DMS 273 treated with DMSO at 0.1 percent for 48 hours (cell line): ENCODE measurements at regions not wholly inside any gene's neighbourhood (a gene's known extent, or its start where the extent isn't known, plus 50 kb on each side); places are given as distances from the start of the nearest gene placed in this dataset.
"Not testable (repeated sequence)": the region's sequence is repeated elsewhere in the genome, so short reads cannot be mapped to it uniquely, and the experiment has no call there.

ENCODE experiments used
- DNase-seq: peaks from one replicate; lab custom pipeline; 2025; lab: John Stamatoyannopoulos, UW

DNA sequence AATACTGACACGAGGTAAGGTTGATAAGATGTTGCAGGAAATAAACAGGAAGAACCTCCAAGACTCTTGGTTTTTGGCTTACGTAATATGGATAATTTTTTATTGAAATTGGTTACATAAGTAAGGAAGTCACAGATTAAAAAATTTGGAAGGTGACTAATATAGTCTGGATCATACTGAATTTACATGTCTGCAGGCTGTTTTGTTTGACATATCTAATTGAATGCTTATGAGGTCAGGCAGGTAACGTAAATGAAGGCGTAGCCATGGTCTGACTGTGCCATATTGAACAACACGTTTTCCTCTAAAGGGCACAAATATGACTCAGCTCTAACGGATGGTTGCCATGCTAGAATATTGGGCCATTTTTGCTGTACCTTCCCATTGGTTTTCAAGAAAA lies 648.1 kb upstream of the NOVA1 start:
- DNase-seq, result no peak

DNA sequence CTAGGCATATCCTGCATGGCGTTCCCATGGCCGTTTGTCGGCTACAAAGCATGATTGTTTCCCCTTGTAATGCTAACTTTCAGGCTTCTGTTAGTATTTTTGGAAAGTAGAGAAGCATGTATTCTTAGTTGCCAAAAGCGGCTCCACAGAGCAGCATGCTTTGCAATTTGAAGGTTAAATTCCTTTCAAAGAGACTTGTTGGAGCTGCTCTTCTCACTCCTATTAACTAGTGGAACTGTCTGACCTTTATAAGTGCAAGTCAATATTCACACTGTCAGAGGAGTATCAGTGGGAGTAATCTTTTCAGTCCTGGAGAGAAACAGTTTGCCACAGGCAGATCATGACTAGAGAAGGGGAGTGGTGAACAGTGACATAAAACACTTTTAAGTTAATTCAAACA lies 656.1 kb upstream of the NOVA1 start:
- no peak for DNase-seq

DNA sequence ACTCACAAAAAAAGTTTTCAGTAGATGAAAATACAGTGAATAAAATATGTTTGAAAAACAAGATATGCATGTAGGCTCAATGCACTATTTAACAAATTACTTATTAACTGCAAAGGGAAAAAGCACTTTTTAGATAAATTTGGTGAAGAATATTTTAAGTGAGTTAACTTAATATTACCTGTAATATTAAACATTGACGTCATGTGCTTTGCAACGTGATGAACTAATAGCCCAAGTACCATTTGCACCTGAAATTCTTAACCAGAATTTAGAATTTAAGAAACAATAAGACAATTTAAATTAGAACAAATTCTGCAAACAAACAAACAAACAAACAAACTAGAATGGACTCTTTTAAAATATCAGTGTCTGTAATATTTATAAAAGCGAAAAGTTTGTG lies 659.0 kb upstream of the NOVA1 start:
- no peak for DNase-seq

DNA sequence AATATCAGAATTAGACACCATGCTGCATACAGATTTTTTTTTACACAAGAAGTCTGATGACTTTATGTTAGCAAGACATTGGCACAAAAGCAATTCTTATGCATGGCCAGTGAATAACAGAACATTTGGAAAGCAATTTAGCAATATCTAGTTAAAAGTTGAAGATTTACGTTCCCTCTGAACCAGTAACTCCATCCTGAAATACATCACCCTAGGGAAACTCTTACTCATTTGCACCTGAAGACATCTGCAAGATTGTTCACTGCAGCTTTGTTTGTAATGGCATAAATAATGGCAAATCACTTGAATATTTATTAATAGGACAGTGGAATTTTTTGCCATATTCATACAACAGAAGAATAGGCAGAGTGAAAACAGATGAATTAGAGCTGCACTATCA lies 670.0 kb upstream of the NOVA1 start:
- DNase-seq, result no peak

DNA sequence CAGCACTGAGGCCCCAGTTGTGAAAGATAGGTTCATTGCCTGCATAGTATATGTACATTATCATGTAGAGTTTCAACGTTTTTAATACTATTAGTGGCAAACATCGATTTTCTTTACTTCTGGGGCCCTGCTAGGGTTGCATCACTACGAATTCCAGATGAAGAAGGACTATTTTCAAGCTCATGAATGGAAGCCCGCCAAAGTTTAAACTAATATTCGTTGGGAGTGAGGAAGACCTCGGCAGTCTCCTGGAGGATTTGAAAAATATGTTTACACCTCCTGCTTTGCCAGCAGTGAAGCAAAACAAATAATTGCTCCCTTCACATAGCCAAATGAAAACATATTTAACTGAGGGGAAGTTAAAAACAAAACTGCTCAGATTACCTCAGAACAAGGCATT lies 672.9 kb upstream of the NOVA1 start:
- DNase-seq, result no peak

DNA sequence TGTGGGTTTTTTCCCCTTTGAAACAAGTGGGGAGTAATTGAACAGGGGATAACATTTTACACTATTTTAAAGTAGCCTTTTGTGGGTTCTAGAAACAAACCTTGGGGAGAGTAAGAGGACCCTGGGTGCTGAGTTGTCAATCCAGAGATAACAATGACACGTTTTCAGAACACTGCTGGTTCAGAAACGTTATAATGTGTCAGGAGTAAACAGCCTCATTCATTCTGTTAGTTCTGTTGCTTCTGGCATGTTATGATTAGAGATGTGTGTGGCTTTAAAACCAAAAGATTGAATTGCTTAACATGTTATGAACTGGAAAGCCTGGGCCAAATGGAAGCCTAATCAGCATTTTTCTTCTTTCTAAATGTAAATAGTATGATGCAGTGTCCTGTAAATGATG lies 680.5 kb upstream of the NOVA1 start:
- DNase-seq, result no peak

DNA sequence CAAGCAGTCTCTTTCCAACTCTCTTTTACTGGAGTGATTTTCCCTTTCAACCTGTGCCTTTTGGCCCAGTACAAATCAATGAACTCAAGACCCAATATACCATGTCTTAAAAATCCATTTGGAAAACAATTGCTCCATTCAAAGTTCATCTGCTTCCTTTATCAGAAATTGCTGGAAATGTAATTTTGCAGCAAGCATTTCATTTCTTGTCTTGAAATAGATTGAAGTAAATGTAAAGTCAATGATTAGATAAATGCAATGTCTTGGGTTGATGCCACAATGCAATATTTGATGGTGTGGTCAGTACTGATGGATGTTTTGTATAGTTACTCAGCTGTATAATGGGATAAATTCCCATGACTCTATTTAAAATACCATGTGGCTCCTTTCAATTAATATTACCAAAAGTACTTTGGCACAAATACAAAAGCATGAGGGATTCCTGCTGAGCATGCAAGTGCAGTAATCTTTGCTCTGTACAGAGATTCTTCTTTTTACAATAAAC lies 707.7 kb upstream of the NOVA1 start:
- DNase-seq, result no peak

DNA sequence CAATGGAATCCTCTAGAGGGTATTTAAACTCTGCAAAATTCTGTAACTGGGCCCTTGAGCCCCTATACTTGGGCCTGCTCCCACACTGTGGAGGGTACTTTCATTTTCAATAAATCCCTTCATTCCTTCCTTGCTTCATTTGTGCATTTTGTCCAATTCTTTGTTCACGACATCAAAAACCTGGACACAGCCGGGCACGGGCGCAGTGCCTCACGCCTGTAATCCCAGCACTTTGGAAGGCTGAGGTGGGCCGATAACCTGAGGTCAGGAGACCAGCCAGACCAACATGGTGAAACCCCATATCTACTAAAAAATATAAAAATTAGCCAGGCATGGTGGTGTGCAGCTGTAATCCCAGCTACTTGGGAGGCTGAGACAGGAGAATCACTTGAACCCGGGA lies 714.9 kb upstream of the NOVA1 start:
- not testable (repeated sequence) for DNase-seq

DNA sequence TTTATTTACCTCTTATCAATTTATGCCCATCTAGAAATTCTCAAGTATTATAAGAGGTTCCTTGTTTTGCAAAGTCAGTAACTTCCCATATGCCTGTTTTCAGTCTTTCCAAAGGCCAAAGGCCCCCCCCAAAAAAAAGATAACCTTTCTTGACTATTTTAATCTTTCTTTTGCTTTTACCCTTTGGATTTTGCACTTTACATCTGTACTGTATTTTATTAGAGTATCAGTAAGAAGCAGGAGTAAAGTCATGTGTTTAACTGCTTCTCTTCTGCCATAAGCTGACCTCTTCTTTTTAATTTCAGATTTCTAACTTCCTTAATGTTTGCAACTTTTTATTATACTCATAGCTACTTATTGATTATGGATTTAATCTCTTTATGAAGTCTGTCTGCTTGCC lies 716.4 kb upstream of the NOVA1 start:
- no peak for DNase-seq

DNA sequence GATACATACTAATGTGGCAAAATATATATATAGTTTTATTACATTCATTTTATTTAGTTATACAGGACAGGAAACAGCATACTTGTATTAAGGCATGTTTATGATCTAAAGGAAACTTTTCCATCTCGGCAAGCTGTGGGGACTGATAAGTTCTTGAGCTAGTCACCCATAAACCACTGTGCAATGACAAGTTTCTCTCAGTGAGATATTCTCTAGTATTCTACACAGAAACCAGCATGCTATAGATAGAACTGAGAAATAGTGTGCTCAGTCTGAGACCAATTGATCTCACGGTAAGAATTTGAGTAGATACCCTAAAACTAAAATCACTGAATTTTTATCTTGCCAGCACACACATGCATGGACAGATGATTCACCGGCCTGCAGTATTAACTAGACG lies 717.6 kb upstream of the NOVA1 start:
- DNase-seq, result no peak

DNA sequence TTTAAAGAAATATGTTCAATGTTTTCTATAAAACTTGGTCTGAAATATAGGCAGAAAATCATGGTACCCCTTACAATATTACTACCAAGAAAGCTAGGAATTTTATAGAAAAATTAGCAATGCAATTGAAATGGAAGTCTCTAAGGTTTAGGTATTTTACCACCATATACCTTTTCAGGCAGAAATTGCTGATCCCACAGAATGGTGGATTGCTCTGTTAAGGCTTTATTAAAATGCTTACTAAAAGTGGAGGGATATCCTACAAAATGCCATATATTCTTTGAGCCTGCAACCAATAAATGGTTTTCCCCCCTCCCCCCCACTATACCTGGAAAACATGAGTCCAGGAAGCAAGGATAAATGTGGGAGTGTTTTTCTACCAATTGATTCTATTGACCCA lies 718.1 kb upstream of the NOVA1 start:
- no peak for DNase-seq

DNA sequence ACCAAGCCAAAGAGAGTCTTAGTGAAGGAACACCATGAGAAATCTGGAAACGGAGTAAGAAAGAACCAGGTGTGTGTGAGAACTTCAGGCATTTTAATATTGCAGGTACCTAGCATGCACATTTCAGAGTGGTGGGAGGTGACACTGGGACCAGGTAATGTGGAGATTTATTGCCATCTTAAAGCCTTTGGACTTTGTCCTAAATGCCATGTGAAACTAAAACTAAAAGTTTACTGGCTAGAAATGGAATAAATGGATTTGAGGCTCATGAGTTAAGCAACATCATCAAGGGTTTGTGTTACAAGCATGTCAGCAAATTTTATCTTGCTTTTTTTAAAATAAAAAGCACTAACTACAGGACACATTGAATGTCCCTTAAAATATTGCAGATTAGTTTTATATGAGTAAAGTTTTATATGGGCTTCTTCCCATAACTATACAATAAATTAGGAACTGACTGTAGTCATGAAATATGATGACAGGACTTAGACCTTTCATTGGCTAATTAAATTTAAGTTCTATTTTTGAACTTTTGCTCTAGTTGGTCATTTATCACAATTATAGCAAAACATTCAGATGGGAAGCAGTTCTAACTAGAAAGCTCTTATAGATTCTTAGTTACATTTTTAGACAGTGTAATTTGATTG lies 721.1 kb upstream of the NOVA1 start:
- no peak for DNase-seq

DNA sequence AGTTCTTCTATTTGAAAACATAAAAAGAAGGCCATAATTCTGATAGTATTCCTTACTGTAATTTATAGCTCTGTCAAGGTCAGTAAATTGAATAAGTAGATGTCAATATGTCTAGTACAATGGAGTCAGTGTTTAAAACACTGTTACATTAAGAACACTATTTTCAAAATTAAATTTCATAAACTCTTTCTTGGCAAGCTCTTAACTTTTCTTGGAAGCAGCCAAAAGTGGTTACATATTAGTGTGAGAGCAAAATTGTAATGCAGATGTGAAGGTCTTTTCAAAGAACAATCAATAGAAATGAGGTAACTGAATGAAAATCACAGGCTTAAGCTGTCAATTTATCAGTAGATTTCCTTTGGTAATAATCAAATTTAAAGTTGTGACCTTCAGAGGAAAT lies 722.4 kb upstream of the NOVA1 start:
- DNase-seq, result no peak

DNA sequence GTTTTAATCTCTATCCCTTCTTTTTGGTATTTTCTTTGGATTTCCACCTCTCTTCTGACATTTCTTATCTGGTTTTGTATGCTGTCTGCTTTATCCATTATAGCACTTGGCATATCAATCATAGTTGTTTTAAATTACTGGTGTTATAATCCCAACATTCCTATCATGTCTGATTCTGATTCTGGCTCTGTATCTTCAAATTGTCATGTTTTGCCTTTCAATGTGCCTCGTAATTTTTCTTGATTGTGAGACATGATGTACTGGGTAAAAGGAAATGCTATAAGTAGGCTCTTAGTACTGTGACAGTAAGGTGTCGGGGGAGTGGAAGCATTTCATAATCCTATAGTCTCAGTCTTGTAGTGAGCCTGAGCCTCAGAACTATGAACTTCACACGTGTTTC lies 729.3 kb upstream of the NOVA1 start:
- DNase-seq, result no peak

DNA sequence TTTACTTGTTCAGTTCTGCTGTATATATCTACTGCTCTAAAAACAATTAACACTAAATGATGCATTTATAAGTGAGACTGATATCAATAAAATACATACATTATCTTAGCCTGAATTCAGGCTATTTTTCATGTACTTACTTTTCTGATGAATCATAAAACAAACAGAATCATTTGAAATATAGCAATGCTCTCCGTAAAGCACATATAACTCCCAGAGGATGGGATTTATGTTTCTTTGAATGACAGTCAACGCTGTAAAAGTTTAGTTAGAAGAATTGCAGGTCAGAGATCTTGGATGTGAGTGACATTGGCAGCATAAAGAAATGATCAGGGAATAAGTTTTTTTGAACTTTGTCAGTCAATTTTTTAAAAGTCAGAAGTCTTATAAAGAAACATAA lies 740.2 kb upstream of the NOVA1 start:
- no peak for DNase-seq

DNA sequence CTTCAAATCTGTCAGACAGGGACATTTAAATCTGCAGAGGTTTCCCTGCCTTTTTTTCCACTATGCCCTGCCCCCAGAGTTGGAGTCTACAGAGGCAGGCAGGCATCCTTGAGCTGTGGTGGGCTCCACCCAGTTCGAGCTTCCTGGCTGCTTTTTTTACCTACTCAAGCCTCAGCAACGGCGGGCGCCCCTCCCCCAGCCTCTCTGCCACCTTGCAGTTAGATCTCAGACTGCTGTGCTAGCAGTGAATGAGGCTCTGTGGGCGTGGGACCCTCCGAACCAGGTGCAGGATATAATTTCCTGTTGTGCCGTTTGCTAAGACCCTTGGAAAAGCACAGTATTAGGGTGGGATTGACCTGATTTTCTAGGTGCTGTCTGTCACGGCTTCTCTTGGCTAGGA lies 765.2 kb upstream of the NOVA1 start:
- DNase-seq, result not testable (repeated sequence)

DNA sequence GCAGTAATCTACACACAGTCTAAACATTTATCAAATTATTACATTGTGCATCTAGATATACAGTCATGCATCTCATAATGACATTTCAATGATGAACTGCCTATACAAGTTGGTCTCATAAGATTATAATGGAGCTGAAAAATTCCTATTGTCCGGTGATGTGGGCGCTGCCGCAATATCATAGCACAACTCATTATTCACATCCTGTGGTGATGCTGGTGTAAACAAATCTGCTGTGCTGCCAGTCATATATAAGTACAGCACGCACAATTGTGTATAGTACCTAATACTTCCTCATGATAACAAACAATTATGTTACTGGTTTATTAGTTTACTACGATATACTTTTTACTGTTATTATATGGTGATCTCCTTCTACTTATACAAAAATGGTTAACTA lies 768.8 kb upstream of the NOVA1 start:
- DNase-seq, result no peak

DNA sequence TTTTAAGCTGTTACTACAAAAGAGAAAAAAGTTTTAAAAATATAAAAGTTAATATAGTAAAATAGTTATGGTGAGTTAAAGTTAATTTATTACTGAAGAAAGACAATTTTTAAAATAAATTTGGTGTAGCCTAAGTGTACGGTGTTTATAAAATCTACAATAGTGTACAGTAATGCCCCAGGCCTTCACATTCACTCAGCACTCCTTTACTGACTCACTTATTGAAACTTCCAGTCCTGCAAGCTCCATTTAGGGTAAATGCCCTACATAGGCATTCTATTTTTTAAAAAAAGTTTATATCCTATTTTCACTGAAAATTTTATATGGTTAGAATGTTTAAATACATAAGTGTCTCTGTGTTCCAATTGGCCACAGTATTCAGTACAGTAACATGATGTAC lies 769.5 kb upstream of the NOVA1 start:
- no peak for DNase-seq

DNA sequence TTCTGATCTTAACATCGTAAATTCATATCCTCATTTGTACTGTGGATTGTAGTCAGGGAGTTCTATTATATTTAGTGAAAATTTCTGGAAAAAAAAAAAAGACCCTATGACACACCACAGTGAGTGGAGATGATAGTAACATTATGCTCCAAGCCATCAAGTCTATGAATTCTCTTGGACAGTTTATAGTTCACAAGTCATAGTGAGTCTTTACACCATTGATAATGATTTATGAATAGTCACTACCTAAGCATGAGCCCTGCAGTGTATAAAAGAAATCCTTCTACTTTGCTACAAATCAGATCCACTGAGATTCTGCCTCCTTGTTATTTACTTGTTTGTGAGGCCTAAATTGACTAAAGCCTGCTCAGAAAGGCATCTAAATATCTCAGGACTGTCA lies 772.2 kb upstream of the NOVA1 start:
- DNase-seq, result no peak

DNA sequence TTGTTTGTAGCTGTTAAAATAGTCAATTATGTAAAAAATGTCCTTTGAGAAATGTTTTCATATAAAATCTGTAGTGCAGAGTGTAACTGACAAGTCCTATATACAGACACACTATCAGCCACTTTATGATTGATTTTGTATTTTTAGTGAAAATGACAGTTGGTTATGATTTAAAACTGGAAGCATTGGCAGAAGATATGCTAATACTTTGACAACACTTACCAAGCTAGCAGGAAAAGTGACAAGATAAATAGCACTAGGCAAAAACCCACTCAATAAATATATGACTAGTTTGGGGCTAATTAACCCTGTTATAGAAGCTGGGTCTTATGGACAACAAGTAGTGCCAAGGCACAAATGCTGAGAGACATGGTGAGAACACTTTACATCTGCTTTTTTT lies 772.9 kb upstream of the NOVA1 start:
- no peak for DNase-seq

DNA sequence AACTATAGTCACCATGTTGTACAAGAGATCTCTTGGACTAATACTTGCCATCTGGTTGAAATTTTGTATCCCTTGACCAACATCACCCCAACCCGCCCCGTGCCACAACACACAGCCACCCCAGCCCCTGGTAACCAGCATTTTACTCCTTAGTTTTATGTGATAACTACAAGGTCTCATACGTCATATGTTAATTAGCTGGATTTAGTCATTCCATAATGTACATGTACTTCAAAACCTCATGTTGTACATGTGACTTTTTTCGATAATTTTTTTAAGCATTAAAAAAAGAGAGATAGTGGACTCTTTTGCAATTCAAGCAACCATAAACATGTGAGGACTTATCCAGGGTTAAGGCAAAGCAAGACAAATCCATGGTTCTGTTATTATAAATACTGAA lies 773.4 kb upstream of the NOVA1 start:
- DNase-seq, result no peak

DNA sequence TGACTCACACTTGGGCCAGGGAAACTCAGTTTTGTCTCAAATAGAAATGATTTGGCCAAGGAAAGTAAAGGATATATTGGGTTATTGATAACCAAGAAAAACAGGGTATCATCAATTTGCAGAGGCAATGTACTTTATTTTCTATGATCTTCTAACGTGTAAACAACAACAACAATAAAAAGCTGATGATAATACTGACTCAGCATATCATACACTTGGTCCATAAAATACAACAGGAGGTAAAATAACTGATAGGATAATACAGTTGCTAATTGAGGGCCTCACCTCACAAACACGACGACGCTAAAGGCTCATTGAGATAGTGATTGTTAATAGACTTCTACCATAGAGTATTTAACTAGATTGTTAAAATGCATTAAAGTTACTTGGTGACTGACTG lies 774.0 kb upstream of the NOVA1 start:
- no peak for DNase-seq

DNA sequence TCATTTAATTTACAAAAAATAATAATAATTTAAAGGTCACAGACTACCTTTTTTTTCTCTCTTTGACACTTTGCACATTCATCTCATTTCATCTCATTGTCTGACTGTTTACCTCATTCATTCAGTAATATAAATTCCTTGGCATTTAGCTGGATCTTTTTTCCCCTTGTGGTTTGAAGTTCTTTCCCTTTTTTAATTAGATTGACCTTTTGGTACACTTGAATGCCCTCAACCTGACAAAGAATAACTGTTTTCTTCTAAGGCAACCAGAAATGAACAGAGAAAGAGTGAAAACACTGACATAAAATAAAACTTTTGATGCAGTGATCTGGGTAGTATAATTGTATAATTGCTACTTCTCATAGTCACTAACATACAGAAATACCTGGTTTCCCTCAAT lies 774.9 kb upstream of the NOVA1 start:
- DNase-seq, result no peak

DNA sequence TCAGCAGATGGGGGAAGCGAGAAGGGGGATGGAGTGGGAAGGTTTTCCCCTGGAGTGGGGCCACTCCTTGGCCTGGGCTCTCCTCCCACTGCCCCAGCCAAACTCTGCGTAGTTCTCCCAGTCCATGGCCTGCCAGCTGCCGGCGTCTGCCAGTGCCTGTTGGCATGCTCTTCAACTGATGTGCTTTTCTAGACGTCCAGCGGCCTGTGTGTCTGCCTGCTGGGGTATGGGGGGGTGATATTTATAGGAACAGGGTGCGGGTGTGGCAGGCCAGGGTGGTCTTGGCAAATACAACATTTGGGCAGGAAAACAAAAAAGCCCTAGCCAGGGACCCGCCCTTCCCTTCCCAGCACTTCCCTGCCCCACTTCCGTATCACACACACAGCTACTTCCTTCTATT lies 786.3 kb upstream of the NOVA1 start:
- DNase-seq, result no peak

DNA sequence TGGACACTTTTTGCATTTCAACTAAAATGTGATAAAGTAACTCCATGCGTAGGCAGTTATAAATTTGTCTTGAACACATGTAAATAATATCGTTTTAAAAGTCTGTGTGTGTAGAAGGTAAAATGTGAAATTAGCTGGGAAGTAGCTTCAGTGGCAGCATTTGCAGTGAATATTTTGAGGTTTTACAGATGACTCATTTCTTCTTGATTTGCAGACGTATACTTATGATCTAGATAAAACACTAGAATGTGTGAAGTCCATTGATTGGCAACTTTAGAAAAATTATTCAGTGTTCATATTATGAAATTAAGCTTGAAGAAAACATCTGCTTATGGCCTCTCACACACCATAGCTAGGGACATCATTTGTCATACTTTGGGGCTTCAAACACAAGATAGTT lies 788.6 kb upstream of the NOVA1 start:
- no peak for DNase-seq
